Progenitor cell of endocrine pancreas (in vitro differentiated cells): ENCODE measurements at regions not wholly inside any gene's neighbourhood (a gene's known extent, or its start where the extent isn't known, plus 50 kb on each side); places are given as distances from the start of the nearest gene placed in this dataset.

ENCODE experiments used
- DNase-seq: peaks from one replicate; pipeline ENCODE4 v3.0.0; 2021; ENCODE audit warnings: low spot score; ENCODE audit not compliant: unreplicated experiment
- H3K27ac Mint-ChIP-seq: 2 replicates; pipeline ENCODE4 v1.8.0; 2021; ENCODE audit warnings: mild to moderate bottlenecking, moderate library complexity, mixed read lengths
- H3K27me3 Mint-ChIP-seq: 2 replicates; pipeline ENCODE4 v1.8.0; 2021; ENCODE audit warnings: mixed read lengths
- H3K36me3 Mint-ChIP-seq: 2 replicates; pipeline ENCODE4 v1.8.0; 2022; ENCODE audit warnings: mixed read lengths; ENCODE audit not compliant: insufficient read depth
- H3K4me1 Mint-ChIP-seq: 2 replicates; pipeline ENCODE4 v1.8.0; 2021; ENCODE audit warnings: low read depth, mixed read lengths
- H3K4me3 Mint-ChIP-seq: 2 replicates; pipeline ENCODE4 v1.8.0; 2021; ENCODE audit warnings: low read depth, mild to moderate bottlenecking, moderate library complexity, mixed read lengths
- H3K9me3 Mint-ChIP-seq: 2 replicates; pipeline ENCODE4 v1.8.0; 2021; ENCODE audit warnings: low read depth, mixed read lengths
- TF ChIP-seq, protein P1 (sequence below): fragments of 200-600 bp; sonication (generic); IDR thresholded peaks from one replicate; pipeline ENCODE4 v1.5.0; 2021; ENCODE audit warnings: antibody characterized with exemption, mild to moderate bottlenecking; ENCODE audit not compliant: unreplicated experiment

DNA sequence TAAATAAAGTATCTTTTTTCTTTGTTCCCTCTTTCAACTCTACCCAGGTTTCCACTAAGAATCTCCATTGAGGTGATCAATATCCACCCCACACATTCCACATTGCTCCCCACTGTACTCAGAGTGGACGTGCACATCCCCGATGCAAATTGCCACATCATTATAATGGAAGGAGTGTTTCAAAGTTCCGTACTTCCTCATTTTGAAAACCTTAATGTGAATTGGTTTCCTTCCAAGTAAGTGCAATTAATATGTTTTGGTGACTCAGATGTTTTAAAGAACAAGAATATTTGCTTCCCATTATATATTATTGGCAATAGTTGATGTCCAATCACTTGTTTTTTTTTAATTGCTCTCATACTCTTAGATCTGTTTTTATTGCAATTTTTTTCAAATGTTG is 463.6 kb downstream of the HACE1 start:
- Mint-ChIP-seq H3K9me3 (no peaks in the 10 kb centered on the region), H3K27ac (no peak overlapping the region), H3K4me3 (no peak overlapping the region), H3K36me3 (no peaks in the 10 kb centered on the region), H3K27me3 (no peaks in the 10 kb centered on the region), H3K4me1 (peaks cover 14% of the 10 kb centered on the region)
- DNase-seq: no peak
- TF ChIP-seq, protein P1, sequence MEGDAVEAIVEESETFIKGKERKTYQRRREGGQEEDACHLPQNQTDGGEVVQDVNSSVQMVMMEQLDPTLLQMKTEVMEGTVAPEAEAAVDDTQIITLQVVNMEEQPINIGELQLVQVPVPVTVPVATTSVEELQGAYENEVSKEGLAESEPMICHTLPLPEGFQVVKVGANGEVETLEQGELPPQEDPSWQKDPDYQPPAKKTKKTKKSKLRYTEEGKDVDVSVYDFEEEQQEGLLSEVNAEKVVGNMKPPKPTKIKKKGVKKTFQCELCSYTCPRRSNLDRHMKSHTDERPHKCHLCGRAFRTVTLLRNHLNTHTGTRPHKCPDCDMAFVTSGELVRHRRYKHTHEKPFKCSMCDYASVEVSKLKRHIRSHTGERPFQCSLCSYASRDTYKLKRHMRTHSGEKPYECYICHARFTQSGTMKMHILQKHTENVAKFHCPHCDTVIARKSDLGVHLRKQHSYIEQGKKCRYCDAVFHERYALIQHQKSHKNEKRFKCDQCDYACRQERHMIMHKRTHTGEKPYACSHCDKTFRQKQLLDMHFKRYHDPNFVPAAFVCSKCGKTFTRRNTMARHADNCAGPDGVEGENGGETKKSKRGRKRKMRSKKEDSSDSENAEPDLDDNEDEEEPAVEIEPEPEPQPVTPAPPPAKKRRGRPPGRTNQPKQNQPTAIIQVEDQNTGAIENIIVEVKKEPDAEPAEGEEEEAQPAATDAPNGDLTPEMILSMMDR: no peak

DNA sequence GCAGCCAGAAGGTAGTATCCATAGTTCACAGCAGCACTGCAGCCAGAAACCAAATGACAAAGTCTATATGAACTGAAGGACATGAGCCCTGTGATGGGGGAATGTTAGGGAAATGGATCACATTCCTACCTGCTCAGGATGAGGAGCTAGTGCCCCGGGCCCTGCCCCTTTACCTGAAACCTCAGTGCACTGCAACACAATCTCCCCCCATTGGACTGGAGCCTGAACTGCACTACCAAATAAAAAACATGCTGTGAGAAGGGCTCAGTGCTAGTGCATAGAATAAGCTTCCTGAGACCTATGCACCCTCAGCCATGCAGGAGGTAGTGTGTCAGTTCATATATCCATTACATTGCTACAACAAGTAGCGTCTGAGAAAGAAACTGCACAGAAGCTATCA is 477.8 kb downstream of the HACE1 start:
- no peaks in the 10 kb centered on the region for H3K4me1 Mint-ChIP-seq
- H3K27ac Mint-ChIP-seq: no peak overlapping the region
- H3K27me3 Mint-ChIP-seq: no peaks in the 10 kb centered on the region
- DNase-seq: no peak
- H3K36me3 Mint-ChIP-seq: no peaks in the 10 kb centered on the region
- TF ChIP-seq, protein P1: no peak
- no peaks in the 10 kb centered on the region for H3K9me3 Mint-ChIP-seq
- no peak overlapping the region for H3K4me3 Mint-ChIP-seq

DNA sequence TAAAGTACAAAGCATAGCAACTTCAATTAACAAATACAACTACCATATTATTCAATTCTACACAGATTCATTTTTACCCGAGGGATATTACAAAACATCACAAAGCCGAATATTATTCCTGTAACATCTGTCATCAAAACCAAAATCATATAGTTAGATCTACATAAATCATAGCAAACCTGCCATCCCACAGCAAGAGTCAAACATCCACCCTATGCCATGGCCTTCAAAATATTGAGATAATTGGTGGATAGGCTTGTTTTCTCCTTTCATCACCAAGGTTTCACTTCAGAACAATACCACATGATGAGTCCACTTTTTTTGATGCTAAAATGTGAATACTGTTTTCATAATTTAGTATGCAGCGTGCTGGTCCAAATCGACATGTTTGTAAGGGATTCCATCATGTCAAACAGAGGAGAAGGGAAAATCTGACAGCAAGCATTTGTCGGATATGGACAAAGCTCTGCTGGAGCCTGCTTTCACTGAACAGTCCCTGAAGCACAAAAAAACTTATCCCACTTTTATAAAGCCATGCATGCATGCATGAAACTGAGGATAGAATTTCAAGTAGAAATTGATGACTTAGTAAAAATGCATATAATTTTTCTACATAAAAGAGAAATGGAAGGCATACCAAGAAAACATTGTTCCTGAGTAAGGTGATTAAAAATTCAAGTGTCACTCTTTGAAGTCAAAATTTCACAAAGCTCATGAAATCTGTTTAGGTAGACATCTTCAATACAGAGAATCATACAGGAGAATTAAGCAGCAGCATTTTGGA is 494.1 kb downstream of the HACE1 start:
- TF ChIP-seq, protein P1: no peak
- no peaks in the 10 kb centered on the region for H3K27me3 Mint-ChIP-seq
- no peaks in the 10 kb centered on the region for H3K4me1 Mint-ChIP-seq
- no peak for DNase-seq
- no peak overlapping the region for H3K4me3 Mint-ChIP-seq
- H3K27ac Mint-ChIP-seq: no peak overlapping the region
- no peaks in the 10 kb centered on the region for H3K9me3 Mint-ChIP-seq
- H3K36me3 Mint-ChIP-seq: no peaks in the 10 kb centered on the region

DNA sequence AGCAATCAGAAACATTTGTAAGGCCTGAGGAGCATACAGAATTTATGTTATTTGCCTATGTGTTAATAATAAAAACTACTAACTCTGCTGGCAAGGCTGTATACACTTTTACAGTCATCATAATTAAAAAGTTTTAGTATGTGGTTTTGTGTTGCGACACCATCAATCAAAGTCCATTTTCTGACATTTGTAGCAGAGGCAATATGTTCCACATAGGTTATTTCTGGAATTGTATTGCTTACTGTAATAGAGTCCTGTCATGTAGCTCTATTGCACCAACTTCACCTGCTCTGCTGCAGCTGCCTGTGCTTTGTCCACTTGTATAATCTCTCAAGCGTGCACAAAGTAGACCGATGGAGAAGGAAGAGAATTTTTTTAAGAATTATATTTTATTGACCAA is 501.8 kb downstream of the HACE1 start:
- no peak overlapping the region for H3K4me3 Mint-ChIP-seq
- H3K9me3 Mint-ChIP-seq: no peaks in the 10 kb centered on the region
- no peak overlapping the region for H3K27ac Mint-ChIP-seq
- no peak for DNase-seq
- H3K4me1 Mint-ChIP-seq: peaks cover 3% of the 10 kb centered on the region
- no peaks in the 10 kb centered on the region for H3K27me3 Mint-ChIP-seq
- TF ChIP-seq, protein P1: no peak
- no peaks in the 10 kb centered on the region for H3K36me3 Mint-ChIP-seq

DNA sequence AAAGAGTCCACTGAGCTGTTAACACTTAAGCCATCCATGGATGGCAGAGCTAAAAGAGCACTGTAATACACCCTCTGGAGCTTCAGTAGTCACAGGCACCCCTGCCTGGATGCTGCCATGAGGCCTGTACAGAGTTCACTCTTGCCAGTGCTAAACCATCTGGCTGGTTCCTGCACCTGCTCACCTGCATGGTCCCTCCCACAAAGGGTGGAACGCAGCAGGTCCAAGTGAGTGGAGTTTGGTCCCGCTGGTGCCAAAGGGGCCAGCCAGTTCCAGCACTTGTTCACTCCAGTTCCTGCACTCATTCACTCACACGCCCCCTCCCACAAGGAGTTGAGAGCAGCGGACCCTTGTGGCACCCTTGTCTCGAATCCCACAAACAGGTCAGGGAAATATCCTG is 503.5 kb downstream of the HACE1 start:
- Mint-ChIP-seq H3K36me3 (no peaks in the 10 kb centered on the region), H3K4me3 (no peak overlapping the region), H3K9me3 (no peaks in the 10 kb centered on the region), H3K27ac (no peak overlapping the region), H3K27me3 (peaks cover 3% of the 10 kb centered on the region), H3K4me1 (peaks cover 3% of the 10 kb centered on the region)
- TF ChIP-seq, protein P1: no peak
- no peak for DNase-seq
